ENCODE measurements at regions not wholly inside any gene's neighbourhood (a gene's known extent, or its start where the extent isn't known, plus 50 kb on each side); places are given as distances from the start of the nearest gene placed in this dataset.
"Not testable (repeated sequence)": the region's sequence is repeated elsewhere in the genome, so short reads cannot be mapped to it uniquely, and the experiment has no call there.

- Histone ChIP-seq H3K27ac (no peak overlapping the region), H3K4me3 (no peak overlapping the region), H3K4me1 (replicated peaks in 1 of 2) (no peaks in the 10 kb centered on the region)
- ATAC-seq (replicated peaks in 6 of 8): no peak
- in situ Hi-C loops (cut with MboI; ENCODE audit: low pct_unique_long_range_greater_than_20kb in 2 of 9, low sequenced_read_pairs in 9 of 9, unreplicated experiment in 9 of 9): loop anchor here in 1 of 9 experiments (25.0 kb wide), 1 partner anchor 93 kb away; no protein-coding TSS in a partner anchor
- 0 to 95% (median 86%) methylated on average over 2 to 9 of the region's 10 CpGs; no CpG with 5 or more reads in 1 of the 10 experiments for WGBS, 10 experiments
Observed at GRCh38 chr7:91455411-91455810, 191.2 kb downstream of the FZD1 start.

- Histone ChIP-seq H3K4me3 (no peak overlapping the region), H3K27ac (no peak overlapping the region), H3K4me1 (replicated peaks in 1 of 2) (no peaks in the 10 kb centered on the region)
- ATAC-seq (replicated peaks in 6 of 8): no peak
- WGBS, 10 experiments: 0 to 100% (median 45%) methylated on average over 1 of the region's 1 CpG; no CpG with 5 or more reads in 4 of the 10 experiments
- in situ Hi-C loops (cut with MboI; ENCODE audit: low pct_unique_long_range_greater_than_20kb in 2 of 9, low sequenced_read_pairs in 9 of 9, unreplicated experiment in 9 of 9): loop anchor here in 1 of 9 experiments (25.0 kb wide), 1 partner anchor 95 kb away; no protein-coding TSS in a partner anchor
Observed at GRCh38 chr7:91457208-91457607, 193.0 kb downstream of the FZD1 start.

- H3K27ac ChIP-seq: no peak overlapping the region
- no peak overlapping the region for H3K4me3 ChIP-seq
- 54 to 100% (median 87%) methylated on average over 1 to 2 of the region's 2 CpGs; no CpG with 5 or more reads in 2 of the 10 experiments for WGBS, 10 experiments
- H3K4me1 ChIP-seq (replicated peaks in 1 of 2): no peaks in the 10 kb centered on the region
- in situ Hi-C loops (cut with MboI; ENCODE audit: low pct_unique_long_range_greater_than_20kb in 2 of 9, low sequenced_read_pairs in 9 of 9, unreplicated experiment in 9 of 9): loop anchor here in 1 of 9 experiments (25.0 kb wide), 1 partner anchor 97 kb away; no protein-coding TSS in a partner anchor
- no peak for ATAC-seq (replicated peaks in 6 of 8)
Observed at GRCh38 chr7:91459539-91459938, 195.3 kb downstream of the FZD1 start.

- H3K4me1 ChIP-seq (replicated peaks in 1 of 2): peaks cover 0 to 3% of the 10 kb centered on the region in 2 donors
- H3K4me3 ChIP-seq: no peak overlapping the region
- in situ Hi-C loops (cut with MboI; ENCODE audit: low pct_unique_long_range_greater_than_20kb in 2 of 9, low sequenced_read_pairs in 9 of 9, unreplicated experiment in 9 of 9): loop anchor here in 1 of 9 experiments (25.0 kb wide), 1 partner anchor 100 kb away; no protein-coding TSS in a partner anchor
- ATAC-seq (replicated peaks in 6 of 8): no peak
- no peak overlapping the region for H3K27ac ChIP-seq
- WGBS, 10 experiments: 0 to 100% (median 83%) methylated on average over 1 of the region's 1 CpG; no CpG with 5 or more reads in 2 of the 10 experiments
Observed at GRCh38 chr7:91462316-91462715, 198.1 kb downstream of the FZD1 start.

GRCh38 chr7:91463330-91463729, 199.1 kb downstream of the FZD1 start:
- H3K27ac ChIP-seq: no peak overlapping the region
- no peak overlapping the region for H3K4me3 ChIP-seq
- H3K4me1 ChIP-seq (replicated peaks in 1 of 2): peaks cover 0 to 11% of the 10 kb centered on the region in 2 donors
- no peak for ATAC-seq (replicated peaks in 6 of 8)
- WGBS, 10 experiments: 38 to 100% (median 44%) methylated on average over 2 to 6 of the region's 15 CpGs; no CpG with 5 or more reads in 5 of the 10 experiments
- in situ Hi-C loops (cut with MboI; ENCODE audit: low pct_unique_long_range_greater_than_20kb in 2 of 9, low sequenced_read_pairs in 9 of 9, unreplicated experiment in 9 of 9): loop anchor here in 1 of 9 experiments (25.0 kb wide), 1 partner anchor 101 kb away; no protein-coding TSS in a partner anchor

- no peak overlapping the region for H3K4me3 ChIP-seq
- H3K27ac ChIP-seq: no peak overlapping the region
- ATAC-seq (replicated peaks in 6 of 8): no peak
- in situ Hi-C loops (cut with MboI; ENCODE audit: low pct_unique_long_range_greater_than_20kb in 2 of 9, low sequenced_read_pairs in 9 of 9, unreplicated experiment in 9 of 9): loop anchor here in 1 of 9 experiments (25.0 kb wide), 1 partner anchor 103 kb away; no protein-coding TSS in a partner anchor
- WGBS, 10 experiments: 11 to 100% (median 85%) methylated on average over 1 to 2 of the region's 2 CpGs
- H3K4me1 ChIP-seq (replicated peaks in 1 of 2): peaks cover 0 to 12% of the 10 kb centered on the region in 2 donors
Observed at GRCh38 chr7:91465595-91466061, 201.4 kb downstream of the FZD1 start.

- ATAC-seq (replicated peaks in 6 of 8): no peak
- no peak overlapping the region for H3K4me3 ChIP-seq
- H3K4me1 ChIP-seq (replicated peaks in 1 of 2): peaks cover 0 to 12% of the 10 kb centered on the region in 2 donors
- in situ Hi-C loops (cut with MboI; ENCODE audit: low pct_unique_long_range_greater_than_20kb in 2 of 9, low sequenced_read_pairs in 9 of 9, unreplicated experiment in 9 of 9): loop anchor here in 1 of 9 experiments (25.0 kb wide), 1 partner anchor 106 kb away; no protein-coding TSS in a partner anchor
- H3K27ac ChIP-seq: no peak overlapping the region
Observed at GRCh38 chr7:91468256-91468655, 204.0 kb downstream of the FZD1 start.

GRCh38 chr7:91473619-91474018, 209.4 kb downstream of the FZD1 start:
- 0 to 100% (median 50%) methylated on average over 1 of the region's 1 CpG; no CpG with 5 or more reads in 3 of the 10 experiments for WGBS, 10 experiments
- in situ Hi-C loops (cut with MboI; ENCODE audit: low pct_unique_long_range_greater_than_20kb in 2 of 9, low sequenced_read_pairs in 9 of 9, unreplicated experiment in 9 of 9): loop anchor here in 1 of 9 experiments (25.0 kb wide), 1 partner anchor 111 kb away; no protein-coding TSS in a partner anchor
- Histone ChIP-seq H3K27ac (no peak overlapping the region), H3K4me1 (replicated peaks in 1 of 2) (no peaks in the 10 kb centered on the region), H3K4me3 (no peak overlapping the region)
- ATAC-seq (replicated peaks in 6 of 8): no peak

- in situ Hi-C loops (cut with MboI; ENCODE audit: low pct_unique_long_range_greater_than_20kb in 2 of 9, low sequenced_read_pairs in 9 of 9, unreplicated experiment in 9 of 9): loop anchor here in 1 of 9 experiments (25.0 kb wide), 1 partner anchor 112 kb away; no protein-coding TSS in a partner anchor
- Histone ChIP-seq H3K27ac (no peak overlapping the region), H3K4me3 (no peak overlapping the region), H3K4me1 (replicated peaks in 1 of 2) (no peaks in the 10 kb centered on the region)
- no peak for ATAC-seq (replicated peaks in 6 of 8)
- WGBS, 10 experiments: 0 to 93% (median 63%) methylated on average over 1 of the region's 1 CpG
Observed at GRCh38 chr7:91474074-91474473, 209.8 kb downstream of the FZD1 start.

GRCh38 chr7:91480470-91480869, 216.2 kb downstream of the FZD1 start:
- H3K4me3 ChIP-seq; H3K4me1 ChIP-seq (replicated peaks in 1 of 2); in situ Hi-C loops (cut with MboI; ENCODE audit: low pct_unique_long_range_greater_than_20kb in 2 of 9, low sequenced_read_pairs in 9 of 9, unreplicated experiment in 9 of 9); ATAC-seq (replicated peaks in 6 of 8); H3K27ac ChIP-seq: not testable (repeated sequence)
- 92% methylated on average over 2 of the region's 5 CpGs; no CpG with 5 or more reads in 9 of the 10 experiments for WGBS, 10 experiments

- in situ Hi-C loops (cut with MboI; ENCODE audit: low pct_unique_long_range_greater_than_20kb in 2 of 9, low sequenced_read_pairs in 9 of 9, unreplicated experiment in 9 of 9): no loop called here
- ATAC-seq (replicated peaks in 6 of 8): no peak
- Histone ChIP-seq H3K27ac (no peak overlapping the region), H3K4me3 (no peak overlapping the region), H3K4me1 (replicated peaks in 1 of 2) (no peaks in the 10 kb centered on the region)
Observed at GRCh38 chr7:91491868-91492267, 227.6 kb downstream of the FZD1 start.

GRCh38 chr7:91492317-91492716, 228.1 kb downstream of the FZD1 start:
- WGBS, 10 experiments: 14 to 100% (median 85%) methylated on average over 1 to 2 of the region's 2 CpGs; no CpG with 5 or more reads in 2 of the 10 experiments
- in situ Hi-C loops (cut with MboI; ENCODE audit: low pct_unique_long_range_greater_than_20kb in 2 of 9, low sequenced_read_pairs in 9 of 9, unreplicated experiment in 9 of 9): no loop called here
- H3K4me3 ChIP-seq: no peak overlapping the region
- no peak for ATAC-seq (replicated peaks in 6 of 8)
- no peak overlapping the region for H3K27ac ChIP-seq
- H3K4me1 ChIP-seq (replicated peaks in 1 of 2): no peaks in the 10 kb centered on the region

- Histone ChIP-seq H3K4me3 (no peak overlapping the region), H3K4me1 (replicated peaks in 1 of 2) (no peaks in the 10 kb centered on the region), H3K27ac (no peak overlapping the region)
- 7 to 100% (median 84%) methylated on average over 1 to 3 of the region's 3 CpGs for WGBS, 10 experiments
- no peak for ATAC-seq (replicated peaks in 6 of 8)
- in situ Hi-C loops (cut with MboI; ENCODE audit: low pct_unique_long_range_greater_than_20kb in 2 of 9, low sequenced_read_pairs in 9 of 9, unreplicated experiment in 9 of 9): no loop called here
Observed at GRCh38 chr7:91492773-91493172, 228.5 kb downstream of the FZD1 start.

GRCh38 chr7:91494450-91494849, 230.2 kb downstream of the FZD1 start:
- no peaks in the 10 kb centered on the region for H3K4me1 ChIP-seq (replicated peaks in 1 of 2)

More at GRCh38 chr7:91494450-91494849, 230.2 kb downstream of the FZD1 start:
- Histone ChIP-seq H3K27ac (no peak overlapping the region), H3K4me3 (no peak overlapping the region)
- no peak for ATAC-seq (replicated peaks in 6 of 8)
- WGBS, 10 experiments: 8 to 100% (median 100%) methylated on average over 1 of the region's 1 CpG; no CpG with 5 or more reads in 3 of the 10 experiments
- in situ Hi-C loops (cut with MboI; ENCODE audit: low pct_unique_long_range_greater_than_20kb in 2 of 9, low sequenced_read_pairs in 9 of 9, unreplicated experiment in 9 of 9): no loop called here
